HEK293 (cell line): ENCODE measurements at regions not wholly inside any gene's neighbourhood (a gene's known extent, or its start where the extent isn't known, plus 50 kb on each side); places are given as distances from the start of the nearest gene placed in this dataset.

ENCODE experiments used
- CTCF ChIA-PET: fragments of 350-600 bp; formaldehyde crosslinking; extraction: SDS; loops from one replicate; lab custom pipeline; 2021; ENCODE audit warnings: antibody characterized with exemption; lab: Yijun Ruan, JAX
- POLR2A ChIA-PET: fragments of 300-600 bp; formaldehyde crosslinking; extraction: SDS; loops from one replicate; lab custom pipeline; 2020; ENCODE audit warnings: antibody characterized with exemption, inconsistent platforms; lab: Yijun Ruan, JAX
- H3K27ac ChIP-seq: fragments of 200-500 bp; sonication (Bioruptor generic); 2 replicates; pipeline ENCODE4 v1.5.1; 2014; ENCODE audit warnings: low read depth, low read length, control low read depth, inconsistent platforms; ENCODE audit errors: extremely low read depth
- H3K36me3 ChIP-seq, 2 experiments: fragments of 200-500 bp in 1 of 2; sonication (Bioruptor generic) in 1 of 2; 1 replicate in 1 of 2; 2 replicates in 1 of 2; pipeline ENCODE4 v1.5.1; 2014 to 2017; ENCODE audit warnings: inconsistent platforms in 2 of 2, low read length in 2 of 2; ENCODE audit not compliant: control insufficient read depth in 2 of 2, insufficient read depth in 1 of 2
- H3K4me1 ChIP-seq: fragments of 200-500 bp; sonication (Bioruptor generic); 2 replicates; pipeline ENCODE4 v1.5.1; 2014; ENCODE audit warnings: mild to moderate bottlenecking, low read length, inconsistent platforms; ENCODE audit not compliant: control insufficient read depth, insufficient read depth
- H3K4me3 ChIP-seq: 2 replicates; pipeline ENCODE4 v1.5.1; 2011; ENCODE audit warnings: low read depth, mild to moderate bottlenecking, control low read depth, low read length, moderate library complexity
- H3K9me3 ChIP-seq: fragments of 200-500 bp; sonication (Bioruptor generic); 2 replicates; pipeline ENCODE4 v1.5.1; 2014; ENCODE audit warnings: low read depth, low read length, inconsistent platforms; ENCODE audit not compliant: control insufficient read depth, insufficient read depth
- GLIS2 ChIP-seq: fragments of 450-650 bp; formaldehyde crosslinking; IDR thresholded peaks from 2 replicates; pipeline ENCODE4 v1.5.1; 2016; ENCODE audit warnings: missing biosample characterization, missing genetic modification characterization
- HIC1 ChIP-seq: fragments of 450-650 bp; formaldehyde crosslinking; IDR thresholded peaks from 2 replicates; pipeline ENCODE4 v1.5.1; 2016; ENCODE audit warnings: missing biosample characterization, missing genetic modification characterization
- KLF16 ChIP-seq: fragments of 450-650 bp; formaldehyde crosslinking; IDR thresholded peaks from 2 replicates; pipeline ENCODE4 v1.5.1; 2017; ENCODE audit warnings: missing biosample characterization, missing genetic modification characterization
- SP3 ChIP-seq: fragments of 450-650 bp; formaldehyde crosslinking; IDR thresholded peaks from 2 replicates; pipeline ENCODE4 v1.5.1; 2016; ENCODE audit warnings: missing biosample characterization, missing genetic modification characterization
- TRIM28 ChIP-seq: IDR thresholded peaks from 2 replicates; pipeline ENCODE4 v1.6.1; 2011; ENCODE audit warnings: low read length, control low read depth, borderline replicate concordance
- YY2 ChIP-seq: fragments of 450-650 bp; formaldehyde crosslinking; IDR thresholded peaks from 2 replicates; pipeline ENCODE4 v1.5.1; 2016; ENCODE audit warnings: missing biosample characterization, missing genetic modification characterization
- ZBTB1 ChIP-seq: fragments of 450-650 bp; formaldehyde crosslinking; IDR thresholded peaks from 2 replicates; pipeline ENCODE4 v1.5.1; 2016; ENCODE audit warnings: missing biosample characterization, missing genetic modification characterization
- ZBTB17 ChIP-seq: fragments of 450-650 bp; formaldehyde crosslinking; IDR thresholded peaks from 2 replicates; pipeline ENCODE4 v1.5.1; 2016; ENCODE audit warnings: missing biosample characterization, missing genetic modification characterization
- ZEB2 ChIP-seq: fragments of 450-650 bp; formaldehyde crosslinking; IDR thresholded peaks from 2 replicates; pipeline ENCODE4 v1.5.1; 2016; ENCODE audit warnings: missing biosample characterization, missing genetic modification characterization
- ZFP3 ChIP-seq: fragments of 450-650 bp; formaldehyde crosslinking; IDR thresholded peaks from 2 replicates; pipeline ENCODE4 v1.5.1; 2016; ENCODE audit warnings: low read depth, missing biosample characterization, missing genetic modification characterization
- ZNF221 ChIP-seq: fragments of 450-650 bp; formaldehyde crosslinking; IDR thresholded peaks from 2 replicates; pipeline ENCODE4 v1.5.1; 2017; ENCODE audit warnings: missing biosample characterization, missing genetic modification characterization, borderline replicate concordance
- ZNF24 ChIP-seq: fragments of 450-650 bp; formaldehyde crosslinking; IDR thresholded peaks from 2 replicates; pipeline ENCODE4 v1.5.1; 2016; ENCODE audit warnings: missing biosample characterization, missing genetic modification characterization
- ZNF324 ChIP-seq: fragments of 450-650 bp; formaldehyde crosslinking; IDR thresholded peaks from 2 replicates; pipeline ENCODE4 v1.5.1; 2016; ENCODE audit warnings: missing biosample characterization, missing genetic modification characterization
- ZNF518A ChIP-seq: fragments of 450-650 bp; formaldehyde crosslinking; conservative IDR thresholded peaks from 2 replicates; pipeline ENCODE4 v1.5.1; 2016; ENCODE audit warnings: low read depth, missing biosample characterization, missing genetic modification characterization
- ZNF521 ChIP-seq: fragments of 450-650 bp; formaldehyde crosslinking; IDR thresholded peaks from 2 replicates; pipeline ENCODE4 v1.5.1; 2017; ENCODE audit warnings: missing biosample characterization, mild to moderate bottlenecking, missing genetic modification characterization
- ZNF529 ChIP-seq: fragments of 450-650 bp; formaldehyde crosslinking; IDR thresholded peaks from 2 replicates; pipeline ENCODE4 v1.5.1; 2017; ENCODE audit warnings: missing genetic modification characterization, missing biosample characterization; ENCODE audit not compliant: insufficient replicate concordance
- ZNF558 ChIP-seq: fragments of 450-650 bp; formaldehyde crosslinking; IDR thresholded peaks from 2 replicates; pipeline ENCODE4 v1.5.1; 2016; ENCODE audit warnings: missing biosample characterization, missing genetic modification characterization
- ZNF561 ChIP-seq: fragments of 450-650 bp; IDR thresholded peaks from 2 replicates; pipeline ENCODE4 v1.5.1; 2018; ENCODE audit warnings: missing biosample characterization, missing genetic modification characterization, borderline replicate concordance
- ZNF658 ChIP-seq: fragments of 450-650 bp; formaldehyde crosslinking; IDR thresholded peaks from 2 replicates; pipeline ENCODE4; 2016; ENCODE audit warnings: missing biosample characterization, missing genetic modification characterization
- ZNF670 ChIP-seq: fragments of 450-650 bp; formaldehyde crosslinking; IDR thresholded peaks from 2 replicates; pipeline ENCODE4 v1.5.1; 2016; ENCODE audit warnings: missing biosample characterization, missing genetic modification characterization, low read depth
- ZSCAN23 ChIP-seq: fragments of 450-650 bp; formaldehyde crosslinking; IDR thresholded peaks from 2 replicates; pipeline ENCODE4 v1.5.1; 2016; ENCODE audit warnings: missing biosample characterization, missing genetic modification characterization
- ZSCAN30 ChIP-seq: fragments of 450-650 bp; IDR thresholded peaks from 2 replicates; pipeline ENCODE4 v1.5.1; 2018; ENCODE audit warnings: missing biosample characterization, mild to moderate bottlenecking, missing genetic modification characterization, moderate library complexity
- ZSCAN4 ChIP-seq: fragments of 450-650 bp; formaldehyde crosslinking; IDR thresholded peaks from 2 replicates; pipeline ENCODE4 v1.5.1; 2017; ENCODE audit warnings: missing biosample characterization, missing genetic modification characterization

- TF ChIP-seq ZNF518A (no peak), ZNF24 (no peak), ZSCAN23 (no peak), ZSCAN30 (tag by site-specific recombination) (no peak)
- TF ChIP-seq, all 188 proteins: peak for 0
Measured at GRCh38 chr17:14792746-14793145, 472.4 kb downstream of the PMP22 start (continued).

- CTCF ChIA-PET, result interaction anchor here (0.9 kb wide), 1 partner anchor 22 kb away, joined by 3 read pairs; no protein-coding TSS in a partner anchor
- TF ChIP-seq KLF16 (tag by site-specific recombination), result no peak
Measured at GRCh38 chr17:14791221-14791620, 473.9 kb downstream of the PMP22 start.

GRCh38 chr17:14790521-14790920, 474.6 kb downstream of the PMP22 start:
- ChIA-PET POLR2A (no interaction called here), CTCF (interaction anchor here (0.7 to 0.8 kb wide), 3 partner anchors 9 to 241 kb away, joined by 3 to 7 read pairs (median 4); no protein-coding TSS in a partner anchor)
- H3K4me3 ChIP-seq, result no peak overlapping the region
- no peaks in the 10 kb centered on the region for H3K36me3 ChIP-seq
- no peaks in the 10 kb centered on the region for H3K4me1 ChIP-seq
- H3K27ac ChIP-seq, result no peak overlapping the region
- TF ChIP-seq ZNF558 (tag by site-specific recombination), result no peak
- no peak for TF ChIP-seq HIC1 (tag by site-specific recombination)
- no peak for TF ChIP-seq ZEB2 (tag by site-specific recombination)
- TF ChIP-seq ZNF24, result no peak
- TF ChIP-seq SP3 (tag by site-specific recombination), result no peak
- TF ChIP-seq ZNF529 (tag by site-specific recombination), result no peak
- no peak for TF ChIP-seq ZNF670 (tag by site-specific recombination)
- no peak for TF ChIP-seq ZNF521 (tag by site-specific recombination)
- no peaks in the 10 kb centered on the region for H3K9me3 ChIP-seq

More at GRCh38 chr17:14791221-14791620, 473.9 kb downstream of the PMP22 start:
- H3K9me3 ChIP-seq, result no peaks in the 10 kb centered on the region
- no peak overlapping the region for H3K27ac ChIP-seq
- POLR2A ChIA-PET, result no interaction called here
- no peak overlapping the region for H3K4me3 ChIP-seq
- H3K36me3 ChIP-seq, result no peaks in the 10 kb centered on the region
- no peaks in the 10 kb centered on the region for H3K4me1 ChIP-seq

- Histone ChIP-seq H3K9me3 (no peaks in the 10 kb centered on the region), H3K27ac (no peak overlapping the region), H3K36me3 (no peaks in the 10 kb centered on the region), H3K4me1 (no peaks in the 10 kb centered on the region), H3K4me3 (no peak overlapping the region)
- POLR2A ChIA-PET, result no interaction called here
- CTCF ChIA-PET, result interaction anchor here (1.1 kb wide), 1 partner anchor 142 kb away, joined by 6 read pairs; no protein-coding TSS in a partner anchor
- TF ChIP-seq ZNF561 (tag by site-specific recombination) (no peak), ZNF324 (no peak), ZBTB17 (tag by site-specific recombination) (no peak), ZNF658 (tag by site-specific recombination) (no peak), TRIM28 (no peak), ZBTB1 (tag by site-specific recombination) (no peak), GLIS2 (tag by site-specific recombination) (no peak), YY2 (tag by site-specific recombination) (no peak), ZFP3 (tag by site-specific recombination) (no peak), ZNF221 (tag by site-specific recombination) (no peak), ZSCAN4 (tag by site-specific recombination) (no peak)
Measured at GRCh38 chr17:14784997-14785696, 480.0 kb downstream of the PMP22 start.
